Right lobe of liver (tissue), 6 donors: ENCODE measurements at regions not wholly inside any gene's neighbourhood (a gene's known extent, or its start where the extent isn't known, plus 50 kb on each side); places are given as distances from the start of the nearest gene placed in this dataset.

Experiments
- ATAC-seq, 4 donors: fragments of 200-7000 bp; cut with Tn5 transposase; one replicate each; pipeline ENCODE4 v1.9.1; 2020; ENCODE audit warnings: mild to moderate bottlenecking in 4 of 4, moderate library complexity in 4 of 4
- DNase-seq, 3 donors: peaks; one replicate each; pipeline ENCODE4 v3.0.0-alpha.2; 2020
- H3K27ac ChIP-seq, 3 donors: fragments of 200-600 bp; one replicate each; pipeline ENCODE4 v1.8.0; 2022
- H3K27me3 ChIP-seq, 2 donors: fragments of 200-600 bp; one replicate each; pipeline ENCODE4 v1.8.0; 2022
- H3K36me3 ChIP-seq, 4 donors: fragments of 200-600 bp; sonication (generic) in 1 of 4; one replicate each; pipeline versions ENCODE4 v1.5.1 to v1.8.0; 2017 to 2022; ENCODE audit warnings: control low read depth in 1 of 4
- H3K4me1 ChIP-seq, 4 donors: fragments of 200-600 bp; sonication (generic) in 1 of 4; one replicate each; pipeline versions ENCODE4 v1.5.1 to v1.8.0; 2017 to 2022; ENCODE audit warnings: control low read depth in 1 of 4
- H3K4me3 ChIP-seq, 3 donors: fragments of 200-600 bp; one replicate each; pipeline ENCODE4 v1.8.0; 2022
- H3K9me3 ChIP-seq, 4 donors: fragments of 200-600 bp; sonication (generic) in 1 of 4; one replicate each; pipeline versions ENCODE4 v1.5.1 to v1.8.0; 2017 to 2022; ENCODE audit warnings: control low read depth in 1 of 4
- POLR2A ChIP-seq: fragments of 450-650 bp; IDR thresholded peaks from one replicate; pipeline ENCODE4 v1.6.1; 2017; ENCODE audit warnings: antibody characterized with exemption, mild to moderate bottlenecking
- whole genome bisulfite sequencing: methylation state at CpG from one replicate; pipeline ENCODE4 v1.1.6; 2018; ENCODE audit warnings: low coverage, low lambda C conversion rate; ENCODE audit not compliant: insufficient coverage; ENCODE audit errors: missing lambda C conversion rate; 5-methylcytosine and 5-hydroxymethylcytosine counted together
- intact Hi-C, 2 donors: fragments of 100-400 bp; cut with DNase I; formaldehyde crosslinking; loops; one replicate each; pipeline versions ENCODE4 v1.11.2 to v1.14.1; 2022
- TF ChIP-seq, protein P1 (sequence below), 4 donors: fragments of 200-600 bp in 3 of 4; fragments of 450-650 bp in 1 of 4; IDR thresholded peaks; one replicate each; pipeline versions ENCODE4 v1.5.1 to v1.8.0; 2016 to 2022; ENCODE audit warnings: antibody characterized with exemption in 4 of 4, mild to moderate bottlenecking in 2 of 4
- donor health status: DM: no; HTN: yes; CAD: no.
- donor health status: DM: no; HTN: no; CAD: no.
- donor health status: DM: no; HTN: no; CAD: no.
- donor health status: DM: no; HTN: yes; CAD: no.
- donor health status: DM: no; HTN: yes; CAD: no.

DNA sequence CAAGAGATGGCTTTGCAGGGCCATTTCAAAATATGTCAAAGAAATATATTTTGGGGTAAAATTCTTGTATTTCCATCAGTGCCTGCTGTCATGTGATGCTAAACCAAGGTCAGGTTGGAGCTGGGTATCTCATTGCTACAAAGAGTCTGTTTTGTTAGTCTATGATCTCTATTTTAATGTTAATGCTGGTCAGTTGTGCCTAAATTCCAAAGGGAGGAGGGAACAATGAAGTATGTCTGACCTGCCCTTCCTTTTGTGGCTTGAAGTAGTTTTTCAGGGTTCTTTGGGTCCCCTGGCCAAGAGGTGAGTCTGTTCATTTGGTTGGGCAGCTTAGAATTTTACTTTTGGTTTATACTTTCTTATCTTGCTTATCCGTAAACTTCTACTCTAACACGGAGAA is 61.6 kb upstream of the DYNAP start:
- no peaks in the 10 kb centered on the region for H3K4me1 ChIP-seq
- DNase-seq (no peak), ATAC-seq (no peak)
- WGBS: 56% methylated on average over 2 of the region's 2 CpGs
- H3K36me3 ChIP-seq: no peaks in the 10 kb centered on the region
- intact Hi-C loops: no loop called here
- H3K4me3 ChIP-seq: no peak overlapping the region
- H3K27me3 ChIP-seq: no peaks in the 10 kb centered on the region
- no peak for TF ChIP-seq POLR2A
- TF ChIP-seq, protein P1, sequence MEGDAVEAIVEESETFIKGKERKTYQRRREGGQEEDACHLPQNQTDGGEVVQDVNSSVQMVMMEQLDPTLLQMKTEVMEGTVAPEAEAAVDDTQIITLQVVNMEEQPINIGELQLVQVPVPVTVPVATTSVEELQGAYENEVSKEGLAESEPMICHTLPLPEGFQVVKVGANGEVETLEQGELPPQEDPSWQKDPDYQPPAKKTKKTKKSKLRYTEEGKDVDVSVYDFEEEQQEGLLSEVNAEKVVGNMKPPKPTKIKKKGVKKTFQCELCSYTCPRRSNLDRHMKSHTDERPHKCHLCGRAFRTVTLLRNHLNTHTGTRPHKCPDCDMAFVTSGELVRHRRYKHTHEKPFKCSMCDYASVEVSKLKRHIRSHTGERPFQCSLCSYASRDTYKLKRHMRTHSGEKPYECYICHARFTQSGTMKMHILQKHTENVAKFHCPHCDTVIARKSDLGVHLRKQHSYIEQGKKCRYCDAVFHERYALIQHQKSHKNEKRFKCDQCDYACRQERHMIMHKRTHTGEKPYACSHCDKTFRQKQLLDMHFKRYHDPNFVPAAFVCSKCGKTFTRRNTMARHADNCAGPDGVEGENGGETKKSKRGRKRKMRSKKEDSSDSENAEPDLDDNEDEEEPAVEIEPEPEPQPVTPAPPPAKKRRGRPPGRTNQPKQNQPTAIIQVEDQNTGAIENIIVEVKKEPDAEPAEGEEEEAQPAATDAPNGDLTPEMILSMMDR (IDR thresholded peaks at IDR 0.05): no peak
- H3K27ac ChIP-seq: no peak overlapping the region
- H3K9me3 ChIP-seq: peaks cover 0 to 5% (median 0%) of the 10 kb centered on the region in 4 donors

DNA sequence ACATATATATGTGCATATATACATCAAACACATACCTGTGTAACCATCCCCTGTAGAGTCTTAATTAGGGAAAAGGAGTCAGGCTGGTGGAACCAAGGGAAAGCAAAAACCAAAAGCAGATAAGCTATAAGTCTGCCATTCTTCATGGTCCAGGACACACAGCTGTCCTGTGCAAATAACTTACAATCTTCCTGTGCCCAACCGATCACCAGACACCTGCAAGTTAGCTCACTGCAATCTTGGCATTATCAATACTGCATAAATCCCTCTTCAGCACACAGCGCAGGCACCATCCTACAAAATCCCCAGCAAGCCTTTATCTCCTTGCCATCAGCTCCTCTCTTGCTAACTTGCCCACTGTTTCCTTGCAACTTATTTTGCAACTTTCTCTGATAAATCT is 60.8 kb upstream of the DYNAP start:
- no peaks in the 10 kb centered on the region for H3K27me3 ChIP-seq

DNA sequence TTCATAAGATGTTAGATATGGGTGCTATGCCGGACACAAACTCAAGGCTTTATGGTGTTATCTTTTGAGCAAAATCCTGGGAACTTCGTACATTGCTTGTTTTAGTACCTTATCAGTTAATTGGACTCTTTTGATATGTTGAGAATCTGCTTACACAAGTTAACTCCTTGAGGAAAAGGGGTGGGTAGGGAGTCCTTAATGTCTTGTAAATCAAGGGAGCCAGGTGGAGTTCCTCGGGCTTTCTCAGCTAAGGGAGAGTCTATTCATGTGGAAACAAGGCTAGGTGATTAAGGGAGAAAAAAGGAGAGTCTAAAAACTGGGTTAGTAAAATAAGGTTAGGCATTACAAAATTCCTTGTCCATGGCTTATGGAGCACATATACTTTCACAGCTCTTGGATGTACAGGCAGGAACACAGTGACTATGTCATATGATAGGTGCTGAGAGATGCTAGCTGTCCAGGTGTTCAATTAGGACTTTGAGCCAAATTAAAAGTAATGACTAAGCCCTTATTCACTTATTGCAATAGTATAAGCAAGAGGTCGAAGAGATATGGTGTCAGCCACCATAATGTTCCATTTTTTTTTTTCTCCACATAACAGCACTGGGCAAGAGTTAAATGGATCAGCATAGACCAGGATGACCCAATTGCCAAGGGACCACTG is 59.5 kb upstream of the DYNAP start:
- WGBS: 38% methylated on average over 4 of the region's 4 CpGs
- TF ChIP-seq, protein P1 (IDR thresholded peaks at IDR 0.05): no peak
- no peak for TF ChIP-seq POLR2A
- no peaks in the 10 kb centered on the region for H3K4me1 ChIP-seq
- ATAC-seq (no peak), DNase-seq (no peak)
- intact Hi-C loops: no loop called here
- no peak overlapping the region for H3K27ac ChIP-seq
- H3K27me3 ChIP-seq: no peaks in the 10 kb centered on the region
- no peak overlapping the region for H3K4me3 ChIP-seq
- peaks cover 0 to 6% (median 0%) of the 10 kb centered on the region in 4 donors for H3K9me3 ChIP-seq
- no peaks in the 10 kb centered on the region for H3K36me3 ChIP-seq

More for the DNA sequence above, 60.8 kb upstream of the DYNAP start:
- Histone ChIP-seq H3K36me3 (no peaks in the 10 kb centered on the region), H3K4me3 (no peak overlapping the region), H3K9me3 (peaks cover 0 to 6% (median 0%) of the 10 kb centered on the region in 4 donors), H3K27ac (no peak overlapping the region), H3K4me1 (no peaks in the 10 kb centered on the region)
- no peak for DNase-seq
- no peak for ATAC-seq
- no peak for TF ChIP-seq POLR2A
- TF ChIP-seq, protein P1 (IDR thresholded peaks at IDR 0.05): no peak
- intact Hi-C loops: no loop called here
- 51% methylated on average over 2 of the region's 2 CpGs for WGBS

DNA sequence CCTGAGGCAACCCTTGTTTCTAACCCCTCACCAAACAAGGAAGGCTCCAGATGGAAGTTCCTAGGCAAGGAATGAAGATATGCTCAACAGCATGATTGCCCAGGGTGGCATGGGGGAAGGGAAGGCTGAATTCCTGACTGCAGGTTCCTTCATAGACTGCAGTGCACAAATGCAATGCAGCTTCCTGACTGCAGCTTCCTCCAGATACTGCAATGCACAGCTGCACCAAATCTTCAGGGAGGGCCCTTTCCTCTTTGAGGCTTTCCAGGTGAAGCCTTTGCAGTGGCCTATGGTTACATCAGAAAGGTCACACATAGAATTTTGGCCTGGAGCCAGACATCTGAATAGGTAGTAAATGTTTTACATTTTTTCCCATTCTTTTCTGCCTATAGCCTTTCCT is 58.8 kb upstream of the DYNAP start:
- H3K27me3 ChIP-seq: no peaks in the 10 kb centered on the region
- TF ChIP-seq, protein P1 (IDR thresholded peaks at IDR 0.05): no peak
- no peak for TF ChIP-seq POLR2A
- peaks cover 0 to 6% (median 0%) of the 10 kb centered on the region in 4 donors for H3K9me3 ChIP-seq
- H3K4me1 ChIP-seq: no peaks in the 10 kb centered on the region
- no peaks in the 10 kb centered on the region for H3K36me3 ChIP-seq
- DNase-seq (no peak), ATAC-seq (no peak)
- no peak overlapping the region for H3K4me3 ChIP-seq
- H3K27ac ChIP-seq: no peak overlapping the region
- intact Hi-C loops: no loop called here

DNA sequence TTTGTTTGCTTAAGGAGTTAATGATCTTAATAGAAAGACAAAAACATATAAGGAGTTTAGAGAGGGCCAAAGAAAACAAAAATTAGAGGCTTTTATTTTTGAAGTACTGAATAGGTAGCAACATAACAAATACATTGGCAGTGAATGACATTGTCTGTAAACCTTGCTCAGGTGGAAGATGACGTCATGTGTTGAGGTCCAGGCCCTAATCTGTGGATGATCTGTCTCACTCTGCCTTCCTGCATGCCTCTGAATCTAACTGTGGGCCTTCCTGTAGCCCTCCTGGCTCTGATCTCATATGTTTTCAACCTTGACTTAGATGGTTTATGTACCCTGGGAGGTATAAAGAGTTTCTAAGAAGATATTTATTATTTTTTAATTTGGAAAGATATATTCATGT is 58.1 kb upstream of the DYNAP start:
- Histone ChIP-seq H3K4me1 (no peaks in the 10 kb centered on the region), H3K36me3 (no peaks in the 10 kb centered on the region), H3K4me3 (no peak overlapping the region), H3K27me3 (no peaks in the 10 kb centered on the region), H3K9me3 (peaks cover 0 to 6% (median 0%) of the 10 kb centered on the region in 4 donors), H3K27ac (no peak overlapping the region)
- ATAC-seq (no peak), DNase-seq (no peak)
- intact Hi-C loops: no loop called here
- WGBS: 27% methylated on average over 1 of the region's 1 CpG
- TF ChIP-seq, protein P1 (IDR thresholded peaks at IDR 0.05): no peak
- TF ChIP-seq POLR2A: no peak
